DND-41 (cell line): ENCODE measurements at regions not wholly inside any gene's neighbourhood (a gene's known extent, or its start where the extent isn't known, plus 50 kb on each side); places are given as distances from the start of the nearest gene placed in this dataset.

Source experiments
- ATAC-seq: fragments of 200-7000 bp; cut with Tn5 transposase; 3 replicates; pipeline ENCODE4 v1.9.1; 2021; ENCODE audit warnings: low read depth; ENCODE audit not compliant: insufficient read depth
- DNase-seq: peaks from one replicate; pipeline ENCODE4 v3.0.0-alpha.2; 2020
- H2AFZ ChIP-seq: 2 replicates; pipeline ENCODE4 v1.6.0; 2012; ENCODE audit warnings: low read depth, low read length
- H3K27ac ChIP-seq: 2 replicates; pipeline ENCODE4 v1.5.1; 2012; ENCODE audit warnings: low read length, inconsistent platforms
- H3K27me3 ChIP-seq: fragments of 200-600 bp; sonication (generic); 2 replicates; pipeline ENCODE4 v1.6.0; 2012; ENCODE audit warnings: low read length, mild to moderate bottlenecking, inconsistent platforms; ENCODE audit not compliant: insufficient read depth, poor library complexity
- H3K36me3 ChIP-seq: 2 replicates; pipeline ENCODE4 v1.5.1; 2012; ENCODE audit warnings: low read length, inconsistent platforms; ENCODE audit not compliant: insufficient read depth
- H3K4me1 ChIP-seq: 2 replicates; pipeline ENCODE4 v1.5.1; 2012; ENCODE audit warnings: mild to moderate bottlenecking, low read length; ENCODE audit not compliant: insufficient read depth
- H3K4me2 ChIP-seq: 2 replicates; pipeline ENCODE4 v1.6.0; 2012; ENCODE audit warnings: mild to moderate bottlenecking, moderate library complexity, low read length, inconsistent platforms; ENCODE audit not compliant: insufficient read depth
- H3K4me3 ChIP-seq, 2 experiments: fragments of 200-600 bp in 1 of 2; shearing (Covaris generic) in 1 of 2; 2 replicates each; pipeline ENCODE4 v1.5.1; 2012 to 2016; ENCODE audit warnings: inconsistent platforms in 2 of 2, low read length in 2 of 2, mild to moderate bottlenecking in 2 of 2, low read depth in 1 of 2, moderate library complexity in 1 of 2
- H3K79me2 ChIP-seq: 2 replicates; pipeline ENCODE4 v1.6.0; 2012; ENCODE audit warnings: low read length, inconsistent platforms; ENCODE audit not compliant: insufficient read depth
- H3K9ac ChIP-seq: 2 replicates; pipeline ENCODE4 v1.6.0; 2012; ENCODE audit warnings: low read depth, mild to moderate bottlenecking, inconsistent platforms, low read length, moderate library complexity
- H3K9me3 ChIP-seq: 2 replicates; pipeline ENCODE4 v1.5.1; 2012; ENCODE audit warnings: low read length, moderate library complexity, mild to moderate bottlenecking, inconsistent platforms; ENCODE audit not compliant: insufficient read depth, severe bottlenecking
- H4K20me1 ChIP-seq: 2 replicates; pipeline ENCODE4 v1.6.0; 2012; ENCODE audit warnings: low read length; ENCODE audit not compliant: insufficient read depth
- CTCF ChIP-seq: IDR thresholded peaks from 2 replicates; pipeline ENCODE4 v1.5.1; 2012; ENCODE audit warnings: borderline replicate concordance, low read length, moderate library complexity, mild to moderate bottlenecking; ENCODE audit not compliant: poor library complexity, severe bottlenecking; ENCODE audit errors: extremely low read depth
- EZH2 ChIP-seq: IDR thresholded peaks from 3 replicates; pipeline ENCODE4 v1.6.1; 2012; ENCODE audit warnings: borderline replicate concordance, low read depth, mild to moderate bottlenecking, moderate library complexity, low read length, inconsistent platforms; ENCODE audit not compliant: severe bottlenecking

- Histone ChIP-seq H3K27me3 (no peaks in the 10 kb centered on the region), H3K9ac (no peak overlapping the region), H3K4me2 (no peak overlapping the region), H3K79me2 (no peaks in the 10 kb centered on the region), H4K20me1 (no peaks in the 10 kb centered on the region), H3K4me3 (no peak overlapping the region), H3K4me1 (no peaks in the 10 kb centered on the region), H3K36me3 (no peaks in the 10 kb centered on the region), H3K9me3 (no peaks in the 10 kb centered on the region), H2AFZ (no peak overlapping the region), H3K27ac (no peak overlapping the region)
- DNase-seq (no peak), ATAC-seq (no peak)
- TF ChIP-seq EZH2 (no peak), CTCF (no peak)
Observed at GRCh38 chr13:64934569-64935362, 2295.4 kb downstream of the PCDH9 start.

GRCh38 chr13:64930636-64931035 is 2299.5 kb downstream of the PCDH9 start:
- no peaks in the 10 kb centered on the region for H3K27me3 ChIP-seq
- H3K27ac ChIP-seq, result no peak overlapping the region
- H4K20me1 ChIP-seq, result no peaks in the 10 kb centered on the region
- no peaks in the 10 kb centered on the region for H3K9me3 ChIP-seq
- no peak for DNase-seq
- no peak for ATAC-seq
- H3K79me2 ChIP-seq, result no peaks in the 10 kb centered on the region
- no peaks in the 10 kb centered on the region for H3K4me1 ChIP-seq
- TF ChIP-seq EZH2 (no peak), CTCF (no peak)
- H3K4me3 ChIP-seq, result no peak overlapping the region
- no peaks in the 10 kb centered on the region for H3K36me3 ChIP-seq
- no peak overlapping the region for H2AFZ ChIP-seq
- H3K9ac ChIP-seq, result no peak overlapping the region
- no peak overlapping the region for H3K4me2 ChIP-seq

- Histone ChIP-seq H4K20me1 (no peaks in the 10 kb centered on the region), H3K9me3 (no peaks in the 10 kb centered on the region), H3K4me3 (no peak overlapping the region), H3K9ac (no peak overlapping the region), H3K79me2 (no peaks in the 10 kb centered on the region), H3K27me3 (no peaks in the 10 kb centered on the region), H3K4me2 (no peak overlapping the region), H3K27ac (no peak overlapping the region), H3K4me1 (no peaks in the 10 kb centered on the region), H2AFZ (no peak overlapping the region), H3K36me3 (no peaks in the 10 kb centered on the region)
- TF ChIP-seq CTCF, result no peak
- TF ChIP-seq EZH2, result no peak
- ATAC-seq (no peak), DNase-seq (no peak)
Observed at GRCh38 chr13:64928696-64929499, 2301.2 kb downstream of the PCDH9 start.
